GM12873 (cell line): ENCODE measurements at regions not wholly inside any gene's neighbourhood (a gene's known extent, or its start where the extent isn't known, plus 50 kb on each side); places are given as distances from the start of the nearest gene placed in this dataset.
A peak's percentile ranks its signal among the peaks of the same experiment; 100 is the strongest.

Experiments
- CTCF ChIP-seq: IDR thresholded peaks from 2 replicates; pipeline ENCODE4 v1.5.1; 2012; ENCODE audit warnings: low read depth, mild to moderate bottlenecking, moderate library complexity, low read length, control low read depth; ENCODE audit not compliant: insufficient read depth; ENCODE audit errors: missing control alignments

GRCh38 chr18:61637905-61638595, 254.8 kb downstream of the RNF152 start:
- no peak for TF ChIP-seq CTCF

DNA sequence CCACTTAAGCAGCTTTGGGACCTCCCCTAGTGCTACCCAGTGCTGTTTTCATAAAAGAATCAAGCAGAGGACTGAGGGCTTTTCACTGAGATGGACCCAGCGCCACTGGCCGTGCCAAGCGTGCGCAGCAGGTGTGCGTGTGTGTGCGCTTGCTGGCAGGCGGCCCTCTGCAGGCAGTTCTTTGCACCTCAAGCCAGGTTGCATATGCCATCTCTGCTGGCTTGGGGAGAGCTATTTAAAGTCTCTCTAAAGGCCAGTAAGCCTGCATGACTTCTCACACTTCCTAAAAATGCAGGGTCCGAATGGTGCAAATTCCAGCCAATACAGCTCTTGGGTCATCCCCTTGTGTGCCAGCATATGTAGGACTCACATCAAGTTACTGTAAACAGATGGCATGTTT, 255.5 kb downstream of the RNF152 start:
- TF ChIP-seq CTCF: no peak

- peak; percentile 68 for TF ChIP-seq CTCF
Measured at GRCh38 chr18:61635901-61636528, 256.8 kb downstream of the RNF152 start.

- no peak for TF ChIP-seq CTCF
Measured at GRCh38 chr18:61628085-61628484, 264.7 kb downstream of the RNF152 start.

GRCh38 chr18:61619783-61620182, 273.0 kb downstream of the RNF152 start:
- TF ChIP-seq CTCF: no peak

GRCh38 chr18:61618816-61619215, 274.0 kb downstream of the RNF152 start:
- no peak for TF ChIP-seq CTCF

GRCh38 chr18:61616111-61616610, 276.6 kb downstream of the RNF152 start:
- TF ChIP-seq CTCF: no peak
